ENCODE measurements at regions not wholly inside any gene's neighbourhood (a gene's known extent, or its start where the extent isn't known, plus 50 kb on each side); places are given as distances from the start of the nearest gene placed in this dataset.

DNA sequence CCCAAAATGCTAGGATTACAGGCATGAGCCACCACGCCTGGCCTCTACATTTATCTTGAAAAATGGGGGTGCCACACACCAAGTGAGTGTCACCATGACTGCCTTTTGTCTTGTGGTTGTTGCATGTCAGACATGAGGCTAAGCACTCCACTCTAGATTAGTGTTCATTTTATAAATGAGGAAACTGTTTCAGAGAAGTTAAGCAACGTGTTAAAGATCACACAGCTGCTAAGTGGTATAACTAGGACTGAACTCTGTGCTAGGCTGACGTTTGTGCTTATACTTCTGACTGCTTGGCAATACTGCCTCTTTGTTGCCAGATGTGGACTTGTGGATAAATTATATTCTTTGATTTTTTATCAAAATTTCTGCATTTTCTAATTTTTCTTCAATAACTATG is 50.8 kb upstream of the SMAD6 start:
- H3K36me3 ChIP-seq (ENCODE audit: control insufficient read depth, insufficient read depth, low read length): no peaks in the 10 kb centered on the region
- no peak overlapping the region for H3K9ac ChIP-seq (ENCODE audit: low read depth, low read length)
- H3K4me1 ChIP-seq (ENCODE audit: control insufficient read depth, insufficient read depth, low read length): peaks cover 4% of the 10 kb centered on the region
- peaks cover 3% of the 10 kb centered on the region for H3K27me3 ChIP-seq (ENCODE audit: control insufficient read depth, insufficient read depth, low read length)
- no peak overlapping the region for H3K4me3 ChIP-seq (ENCODE audit: low read depth, low read length)
- no peaks in the 10 kb centered on the region for H3K9me3 ChIP-seq (ENCODE audit: control insufficient read depth, insufficient read depth, low read length)

GRCh38 chr15:66651913-66652642 is 50.0 kb upstream of the SMAD6 start:
- Histone ChIP-seq H3K9ac (ENCODE audit: low read depth, low read length) (no peak overlapping the region), H3K27me3 (ENCODE audit: control insufficient read depth, insufficient read depth, low read length) (peaks cover 3% of the 10 kb centered on the region), H3K36me3 (ENCODE audit: control insufficient read depth, insufficient read depth, low read length) (no peaks in the 10 kb centered on the region), H3K4me1 (ENCODE audit: control insufficient read depth, insufficient read depth, low read length) (peaks cover 4% of the 10 kb centered on the region), H3K4me3 (ENCODE audit: low read depth, low read length) (no peak overlapping the region), H3K9me3 (ENCODE audit: control insufficient read depth, insufficient read depth, low read length) (no peaks in the 10 kb centered on the region)

All from iPS-15b (cell line).